SK-N-SH (cell line): ENCODE measurements at regions not wholly inside any gene's neighbourhood (a gene's known extent, or its start where the extent isn't known, plus 50 kb on each side); places are given as distances from the start of the nearest gene placed in this dataset.
"Not testable (repeated sequence)": the region's sequence is repeated elsewhere in the genome, so short reads cannot be mapped to it uniquely, and the experiment has no call there.

Source experiments
- CTCF ChIA-PET: fragments of 300-600, 350-600 bp; formaldehyde crosslinking; extraction: SDS; loops from one replicate; lab custom pipeline; 2021; lab: Yijun Ruan, JAX
- POLR2A ChIA-PET: fragments of 350-600 bp; sonication (Branson Sonifier 250); formaldehyde crosslinking; extraction: SDS; loops from one replicate; lab custom pipeline; 2020; ENCODE audit warnings: antibody characterized with exemption, inconsistent platforms; lab: Yijun Ruan, JAX
- DNase-seq: peaks from one replicate; pipeline ENCODE4 v3.0.0; 2012
- H2AFZ ChIP-seq: fragments of 200-600 bp; sonication (generic); 2 replicates; pipeline ENCODE4 v1.8.1; 2016; ENCODE audit warnings: antibody characterized with exemption, mild to moderate bottlenecking, low read depth
- H3F3A ChIP-seq: fragments of 200-600 bp; sonication (generic); replicated peaks from 2 replicates; pipeline ENCODE3; 2016; ENCODE audit warnings: antibody characterized with exemption, mild to moderate bottlenecking; ENCODE audit not compliant: insufficient read depth
- H3K27ac ChIP-seq, 2 experiments: fragments of 200-500 bp in 1 of 2; fragments of 200-600 bp in 1 of 2; sonication (Bioruptor generic) in 1 of 2; sonication (generic), shearing (Covaris generic) in 1 of 2; 2 replicates each; pipeline versions ENCODE4 v1.5.1 to v1.6.1; 2014 to 2016; ENCODE audit warnings: low read depth in 2 of 2, inconsistent platforms in 1 of 2, low read length in 1 of 2, mild to moderate bottlenecking in 1 of 2, mixed read lengths in 1 of 2
- H3K27me3 ChIP-seq: fragments of 200-600 bp; sonication (generic), shearing (Covaris generic); 2 replicates; pipeline ENCODE4 v1.6.1; 2016; ENCODE audit warnings: mixed run types; ENCODE audit not compliant: insufficient read depth
- H3K36me3 ChIP-seq, 2 experiments: fragments of 200-500 bp in 1 of 2; fragments of 200-600 bp in 1 of 2; sonication (Bioruptor generic) in 1 of 2; sonication (generic) in 1 of 2; replicated peaks in 1 of 2; 2 replicates each; pipeline versions ENCODE3 to v1.5.1; 2014 to 2016; ENCODE audit warnings: low read length in 1 of 2, mild to moderate bottlenecking in 1 of 2; ENCODE audit not compliant: insufficient read depth in 2 of 2, control insufficient read depth in 1 of 2
- H3K4me1 ChIP-seq, 2 experiments: fragments of 200-500 bp in 1 of 2; fragments of 200-600 bp in 1 of 2; sonication (Bioruptor generic) in 1 of 2; sonication (generic), shearing (Covaris generic) in 1 of 2; 2 replicates each; pipeline versions ENCODE4 v1.5.1 to v1.6.1; 2014 to 2016; ENCODE audit warnings: low read depth in 1 of 2, low read length in 1 of 2, mixed run types in 1 of 2; ENCODE audit not compliant: insufficient read depth in 2 of 2, control insufficient read depth in 1 of 2
- H3K4me2 ChIP-seq: fragments of 200-600 bp; sonication (generic), shearing (Covaris generic); 2 replicates; pipeline ENCODE4 v1.6.1; 2017; ENCODE audit warnings: mixed run types
- H3K4me3 ChIP-seq, 2 experiments: fragments of 200-500 bp in 1 of 2; fragments of 200-600 bp in 1 of 2; sonication (Bioruptor generic) in 1 of 2; sonication (generic), shearing (Covaris generic) in 1 of 2; 2 replicates each; pipeline versions ENCODE4 v1.5.1 to v1.8.1; 2014 to 2016; ENCODE audit warnings: low read depth in 2 of 2, inconsistent platforms in 1 of 2, low read length in 1 of 2, mild to moderate bottlenecking in 1 of 2, mixed read lengths in 1 of 2, moderate library complexity in 1 of 2
- H3K79me2 ChIP-seq: fragments of 200-600 bp; sonication (generic); 2 replicates; pipeline ENCODE4 v1.8.1; 2017; ENCODE audit warnings: mild to moderate bottlenecking; ENCODE audit not compliant: insufficient read depth
- H3K9ac ChIP-seq: fragments of 200-600 bp; sonication (generic); 2 replicates; pipeline ENCODE4 v1.6.1; 2017; ENCODE audit warnings: mixed run types
- H3K9me2 ChIP-seq: fragments of 200-600 bp; sonication (generic); 2 replicates; pipeline ENCODE4 v1.6.1; 2017; ENCODE audit warnings: mixed run types
- H3K9me3 ChIP-seq: fragments of 200-600 bp; sonication (generic); 2 replicates; pipeline ENCODE4 v1.6.1; 2017; ENCODE audit warnings: mixed run types, mild to moderate bottlenecking, moderate library complexity
- H4K20me1 ChIP-seq: fragments of 200-600 bp; sonication (generic); 2 replicates; pipeline ENCODE4 v1.6.1; 2017; ENCODE audit warnings: mild to moderate bottlenecking, mixed run types; ENCODE audit not compliant: insufficient read depth
- CHD2 ChIP-seq: fragments of 150-350 bp; IDR thresholded peaks from 2 replicates; pipeline ENCODE4 v1.6.1; 2018; ENCODE audit warnings: low read length; ENCODE audit not compliant: partially characterized antibody
- ELF1 ChIP-seq: IDR thresholded peaks from 2 replicates; pipeline ENCODE4 v1.4.0; 2012
- FOXM1 ChIP-seq: IDR thresholded peaks from 2 replicates; pipeline ENCODE4 v1.4.0; 2012; ENCODE audit warnings: low read depth, mild to moderate bottlenecking
- RAD21 ChIP-seq: IDR thresholded peaks from 2 replicates; pipeline ENCODE4 v1.6.1; 2012; ENCODE audit warnings: mild to moderate bottlenecking, low read length
- RFX5 ChIP-seq: IDR thresholded peaks from 2 replicates; pipeline ENCODE4 v1.6.1; 2012; ENCODE audit warnings: mild to moderate bottlenecking, improper control_type of control experiment, low read length
- SMC3 ChIP-seq: IDR thresholded peaks from 2 replicates; pipeline ENCODE4 v1.6.1; 2012; ENCODE audit warnings: low read depth, low read length, improper control_type of control experiment
- WGBS: methylation state at CpG from one replicate; pipeline ENCODE4 v1.1.6; 2017; ENCODE audit warnings: low lambda C conversion rate; 5-methylcytosine and 5-hydroxymethylcytosine counted together
- TF ChIP-seq, protein P1 (sequence below): IDR thresholded peaks from 2 replicates; pipeline ENCODE4 v1.4.0; 2012; ENCODE audit warnings: low read depth
- TF ChIP-seq, protein P2 (sequence below): IDR thresholded peaks from 2 replicates; pipeline ENCODE4 v1.4.0; 2012; ENCODE audit warnings: low read depth, borderline replicate concordance
- TF ChIP-seq, protein P3 (sequence below): fragments of 150-350 bp; IDR thresholded peaks from 2 replicates; pipeline ENCODE4 v1.6.1; 2017; ENCODE audit warnings: antibody characterized with exemption, low read length, low read depth, borderline replicate concordance
- TF ChIP-seq, protein P4 (sequence below): fragments of 200-600 bp; sonication (generic); IDR thresholded peaks from 2 replicates; pipeline ENCODE4 v1.6.1; 2017; ENCODE audit warnings: antibody characterized with exemption, mild to moderate bottlenecking, moderate library complexity

DNA sequence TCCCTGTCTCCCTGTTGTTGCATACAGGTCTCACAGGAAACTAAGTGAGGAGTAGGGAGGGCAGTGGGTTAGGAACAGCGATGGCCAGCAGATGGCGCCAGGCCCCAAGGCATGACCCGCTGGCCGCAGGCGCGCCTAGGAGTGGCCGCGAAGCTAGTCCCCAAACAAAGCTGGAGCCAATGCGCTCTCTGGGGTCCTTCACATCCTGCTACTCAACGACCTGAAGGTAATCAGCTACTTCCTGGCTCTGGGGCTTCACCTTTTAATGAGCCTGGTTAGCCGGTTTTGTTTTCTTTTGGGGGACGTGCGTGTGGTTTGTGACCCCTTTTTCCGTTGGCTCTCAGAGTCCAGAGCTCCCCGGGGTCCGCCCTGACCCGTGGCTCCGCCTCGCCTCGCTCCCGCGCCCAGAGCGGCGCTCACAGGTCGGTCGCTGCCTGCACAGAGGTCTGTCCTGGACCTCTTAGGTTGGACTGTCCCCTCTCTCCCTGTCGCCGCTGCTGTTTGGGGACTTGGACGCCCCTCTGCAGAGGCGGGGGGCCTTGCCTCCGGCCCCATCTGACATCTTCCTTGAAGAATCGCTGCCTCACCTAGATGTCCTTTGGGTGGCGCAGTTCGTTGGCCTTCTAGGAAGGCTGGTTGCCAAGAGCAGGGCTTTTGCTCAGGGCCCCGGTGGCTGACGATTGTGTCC, 62.2 kb upstream of the GTF3A start:
- ChIA-PET POLR2A (interaction anchor here (0.6 to 0.9 kb wide), 2 partner anchors 261 to 466 kb away, joined by 3 to 4 read pairs; no protein-coding TSS in a partner anchor), CTCF (interaction anchor here (0.5 to 12.0 kb wide), 95 partner anchors 8 to 1035 kb away, joined by 3 to 273 read pairs (median 4); partner anchors contain the start of genes GTF3A and RASL11A)
- Histone ChIP-seq H3F3A (no peaks in the 10 kb centered on the region), H3K4me1 (peaks cover 0 to 5% of the 10 kb centered on the region in 2 experiments; a peak in 1 of 4 replicates), H2AFZ (peak overlapping the region; percentile 95), H3K9me3 (no peaks in the 10 kb centered on the region), H3K27ac (no peak overlapping the region), H3K79me2 (no peaks in the 10 kb centered on the region), H3K27me3 (peaks cover 26% of the 10 kb centered on the region), H3K9me2 (no peaks in the 10 kb centered on the region), H3K9ac (0 out of 2 replicates have a peak overlapping the region, but pooled peaks have one; percentile 29), H3K4me3 (peak overlapping the region; percentile 45 to 66), H3K36me3 (no peaks in the 10 kb centered on the region), H4K20me1 (no peaks in the 10 kb centered on the region), H3K4me2 (peak overlapping the region; percentile 83)
- DNase-seq = peak; percentile 89
- TF ChIP-seq FOXM1 (no peak), SMC3 (peak; percentile 86), RFX5 (no peak), ELF1 (no peak), CHD2 (peak; percentile 10), RAD21 (peak; percentile 90)
- TF ChIP-seq, protein P1, sequence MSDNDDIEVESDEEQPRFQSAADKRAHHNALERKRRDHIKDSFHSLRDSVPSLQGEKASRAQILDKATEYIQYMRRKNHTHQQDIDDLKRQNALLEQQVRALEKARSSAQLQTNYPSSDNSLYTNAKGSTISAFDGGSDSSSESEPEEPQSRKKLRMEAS = peak; percentile 58; the same call in 1 of the 2 replicates
- TF ChIP-seq, protein P2, sequence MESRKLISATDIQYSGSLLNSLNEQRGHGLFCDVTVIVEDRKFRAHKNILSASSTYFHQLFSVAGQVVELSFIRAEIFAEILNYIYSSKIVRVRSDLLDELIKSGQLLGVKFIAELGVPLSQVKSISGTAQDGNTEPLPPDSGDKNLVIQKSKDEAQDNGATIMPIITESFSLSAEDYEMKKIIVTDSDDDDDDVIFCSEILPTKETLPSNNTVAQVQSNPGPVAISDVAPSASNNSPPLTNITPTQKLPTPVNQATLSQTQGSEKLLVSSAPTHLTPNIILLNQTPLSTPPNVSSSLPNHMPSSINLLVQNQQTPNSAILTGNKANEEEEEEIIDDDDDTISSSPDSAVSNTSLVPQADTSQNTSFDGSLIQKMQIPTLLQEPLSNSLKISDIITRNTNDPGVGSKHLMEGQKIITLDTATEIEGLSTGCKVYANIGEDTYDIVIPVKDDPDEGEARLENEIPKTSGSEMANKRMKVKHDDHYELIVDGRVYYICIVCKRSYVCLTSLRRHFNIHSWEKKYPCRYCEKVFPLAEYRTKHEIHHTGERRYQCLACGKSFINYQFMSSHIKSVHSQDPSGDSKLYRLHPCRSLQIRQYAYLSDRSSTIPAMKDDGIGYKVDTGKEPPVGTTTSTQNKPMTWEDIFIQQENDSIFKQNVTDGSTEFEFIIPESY = no peak
- TF ChIP-seq, protein P3, sequence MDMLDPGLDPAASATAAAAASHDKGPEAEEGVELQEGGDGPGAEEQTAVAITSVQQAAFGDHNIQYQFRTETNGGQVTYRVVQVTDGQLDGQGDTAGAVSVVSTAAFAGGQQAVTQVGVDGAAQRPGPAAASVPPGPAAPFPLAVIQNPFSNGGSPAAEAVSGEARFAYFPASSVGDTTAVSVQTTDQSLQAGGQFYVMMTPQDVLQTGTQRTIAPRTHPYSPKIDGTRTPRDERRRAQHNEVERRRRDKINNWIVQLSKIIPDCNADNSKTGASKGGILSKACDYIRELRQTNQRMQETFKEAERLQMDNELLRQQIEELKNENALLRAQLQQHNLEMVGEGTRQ = no peak
- TF ChIP-seq, protein P4, sequence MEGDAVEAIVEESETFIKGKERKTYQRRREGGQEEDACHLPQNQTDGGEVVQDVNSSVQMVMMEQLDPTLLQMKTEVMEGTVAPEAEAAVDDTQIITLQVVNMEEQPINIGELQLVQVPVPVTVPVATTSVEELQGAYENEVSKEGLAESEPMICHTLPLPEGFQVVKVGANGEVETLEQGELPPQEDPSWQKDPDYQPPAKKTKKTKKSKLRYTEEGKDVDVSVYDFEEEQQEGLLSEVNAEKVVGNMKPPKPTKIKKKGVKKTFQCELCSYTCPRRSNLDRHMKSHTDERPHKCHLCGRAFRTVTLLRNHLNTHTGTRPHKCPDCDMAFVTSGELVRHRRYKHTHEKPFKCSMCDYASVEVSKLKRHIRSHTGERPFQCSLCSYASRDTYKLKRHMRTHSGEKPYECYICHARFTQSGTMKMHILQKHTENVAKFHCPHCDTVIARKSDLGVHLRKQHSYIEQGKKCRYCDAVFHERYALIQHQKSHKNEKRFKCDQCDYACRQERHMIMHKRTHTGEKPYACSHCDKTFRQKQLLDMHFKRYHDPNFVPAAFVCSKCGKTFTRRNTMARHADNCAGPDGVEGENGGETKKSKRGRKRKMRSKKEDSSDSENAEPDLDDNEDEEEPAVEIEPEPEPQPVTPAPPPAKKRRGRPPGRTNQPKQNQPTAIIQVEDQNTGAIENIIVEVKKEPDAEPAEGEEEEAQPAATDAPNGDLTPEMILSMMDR = peak; percentile 92
- WGBS = 6% methylated on average over 29 of the region's 36 CpGs

DNA sequence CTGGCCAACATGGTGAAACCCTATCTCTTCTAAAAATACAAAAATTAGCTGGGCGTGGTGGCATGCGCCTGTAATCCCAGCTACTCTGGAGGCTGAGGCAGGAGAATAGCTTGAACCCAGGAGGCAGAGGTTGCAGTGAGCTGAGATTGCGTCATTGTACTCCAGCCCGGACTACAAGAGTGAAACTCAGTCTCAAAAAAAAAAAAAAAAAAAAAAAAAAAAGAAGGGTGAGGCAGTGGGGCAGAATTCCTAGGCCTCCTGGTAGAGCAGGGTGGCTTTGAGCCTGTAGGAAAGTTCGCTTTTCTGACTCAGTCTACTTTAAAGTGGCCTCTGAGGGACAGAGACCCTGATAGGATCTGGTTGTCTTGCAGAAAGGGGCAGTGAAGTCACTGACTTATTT, 60.8 kb upstream of the GTF3A start:
- H4K20me1 ChIP-seq, H3K9ac ChIP-seq, H3K4me2 ChIP-seq, H3F3A ChIP-seq, POLR2A ChIA-PET, DNase-seq, H2AFZ ChIP-seq, H3K79me2 ChIP-seq, H3K9me2 ChIP-seq, H3K27ac ChIP-seq, H3K4me1 ChIP-seq, H3K36me3 ChIP-seq, H3K4me3 ChIP-seq, H3K9me3 ChIP-seq: not testable (repeated sequence)
- CTCF ChIA-PET = interaction anchor here (0.6 to 12.0 kb wide), 3 partner anchors 12 to 462 kb away, joined by 3 to 273 read pairs (median 170); no protein-coding TSS in a partner anchor
- WGBS = 79% methylated on average over 5 of the region's 5 CpGs
- H3K27me3 ChIP-seq = peaks cover 40% of the 10 kb centered on the region
